ENCODE measurements at regions not wholly inside any gene's neighbourhood (a gene's known extent, or its start where the extent isn't known, plus 50 kb on each side); places are given as distances from the start of the nearest gene placed in this dataset.
"Not testable (repeated sequence)": the region's sequence is repeated elsewhere in the genome, so short reads cannot be mapped to it uniquely, and the experiment has no call there.

DNA sequence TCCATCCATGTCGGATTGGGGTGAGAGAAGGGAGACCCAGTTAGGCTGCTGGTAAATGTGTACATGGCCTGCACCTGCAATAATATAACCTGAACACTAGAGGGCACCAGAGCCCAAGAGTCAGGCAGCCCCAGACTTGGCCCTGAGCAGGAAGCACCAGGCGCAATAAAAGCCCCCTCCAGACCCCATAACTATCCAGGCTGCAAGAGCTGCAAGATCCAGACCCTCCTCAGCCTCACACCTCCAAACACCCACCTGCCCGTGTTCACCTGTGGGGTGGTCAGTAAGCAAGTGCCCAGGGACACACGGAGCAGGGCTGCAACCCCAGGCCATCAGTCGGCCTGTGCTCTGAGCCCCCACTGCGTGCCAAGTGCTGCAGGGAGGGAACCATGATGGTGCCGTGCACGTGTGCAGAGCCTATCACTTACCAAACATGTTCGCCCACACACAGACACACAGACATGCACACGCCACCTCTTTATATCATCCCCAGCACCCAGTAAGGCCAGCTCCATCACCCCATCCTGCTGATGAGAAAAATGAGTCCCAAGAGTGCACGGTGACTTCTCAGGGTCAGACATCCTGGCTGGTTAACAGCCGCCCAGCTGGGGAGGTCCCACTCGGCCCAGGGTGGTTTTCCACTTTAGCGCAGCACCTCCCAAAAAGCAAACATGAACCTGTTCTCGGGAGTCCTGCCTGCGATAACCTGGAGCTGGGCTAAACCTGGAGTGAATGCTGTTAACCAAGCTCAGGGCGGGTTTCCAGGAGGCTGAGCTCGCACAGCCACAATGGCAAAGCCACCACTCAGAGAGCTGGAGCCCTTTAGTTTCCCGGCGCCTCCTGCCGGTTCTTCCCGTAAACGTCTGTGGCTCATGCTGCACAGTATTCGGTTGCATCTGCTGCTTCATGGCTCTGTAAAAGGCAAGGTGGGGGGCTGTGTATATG is 439.8 kb downstream of the SOX9 start:
- DNase-seq (ENCODE audit: low spot score), result peak; percentile 78

DNA sequence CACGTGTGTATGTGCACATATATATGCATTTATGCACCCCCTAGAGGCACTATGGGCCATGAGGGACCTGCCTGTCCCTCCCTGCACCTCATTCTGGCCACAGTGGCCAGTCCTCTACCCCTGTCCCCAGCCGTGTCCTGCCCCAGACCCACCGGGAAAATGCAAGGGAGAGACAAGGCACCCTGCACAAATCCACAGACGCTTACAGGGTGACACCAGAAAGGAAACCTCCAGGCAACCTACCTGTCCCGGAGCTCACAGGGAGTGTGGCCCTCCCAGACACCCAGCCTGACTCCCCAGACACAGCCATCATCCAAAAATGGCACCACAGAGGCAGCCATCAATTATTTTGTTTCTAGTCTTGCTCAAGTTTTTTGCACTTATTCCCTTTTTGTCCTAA is 440.4 kb downstream of the SOX9 start:
- no peak for DNase-seq (ENCODE audit: low spot score)

DNA sequence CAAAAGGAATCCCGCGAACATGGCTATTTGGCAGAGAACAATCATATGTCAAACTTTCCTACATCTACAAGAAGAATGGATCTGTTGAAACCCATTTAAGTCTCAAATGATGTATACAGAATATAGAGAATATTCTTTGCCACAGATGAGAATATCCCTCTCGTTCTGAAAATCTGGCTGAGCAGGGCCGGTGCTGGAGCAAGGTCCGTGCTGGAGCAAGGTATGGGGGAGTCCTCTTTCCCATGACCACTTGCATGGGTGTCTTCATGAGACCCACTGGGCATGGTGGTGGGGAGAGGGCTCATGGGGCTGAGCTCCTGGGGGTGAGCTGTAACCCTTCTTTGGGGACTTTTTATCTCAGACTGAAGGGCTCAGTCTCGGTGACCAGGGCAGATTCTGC is 440.9 kb downstream of the SOX9 start:
- DNase-seq (ENCODE audit: low spot score), result no peak

GRCh38 chr17:72562615-72563188 is 441.9 kb downstream of the SOX9 start:
- DNase-seq (ENCODE audit: low spot score), result no peak

DNA sequence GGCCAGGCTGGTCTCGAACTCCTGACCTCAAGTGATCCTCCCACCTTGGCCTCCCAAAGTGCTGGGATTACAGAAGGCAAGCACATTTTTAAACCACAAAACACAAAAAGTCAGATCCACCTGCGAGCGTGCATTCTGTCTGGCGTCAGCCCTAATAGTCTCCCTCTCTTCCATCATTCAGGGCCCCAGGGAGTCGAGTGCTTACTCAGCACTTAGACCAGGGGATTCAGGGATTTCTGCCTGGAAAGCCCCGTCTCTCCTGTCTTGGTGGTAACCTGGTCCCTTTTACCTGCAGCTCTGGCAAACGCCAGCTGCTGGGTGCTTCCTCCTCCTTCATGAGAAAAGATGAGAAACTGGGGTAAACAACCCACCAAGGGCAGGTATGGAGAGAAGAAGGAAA is 443.1 kb downstream of the SOX9 start:
- DNase-seq (ENCODE audit: low spot score), result no peak

DNA sequence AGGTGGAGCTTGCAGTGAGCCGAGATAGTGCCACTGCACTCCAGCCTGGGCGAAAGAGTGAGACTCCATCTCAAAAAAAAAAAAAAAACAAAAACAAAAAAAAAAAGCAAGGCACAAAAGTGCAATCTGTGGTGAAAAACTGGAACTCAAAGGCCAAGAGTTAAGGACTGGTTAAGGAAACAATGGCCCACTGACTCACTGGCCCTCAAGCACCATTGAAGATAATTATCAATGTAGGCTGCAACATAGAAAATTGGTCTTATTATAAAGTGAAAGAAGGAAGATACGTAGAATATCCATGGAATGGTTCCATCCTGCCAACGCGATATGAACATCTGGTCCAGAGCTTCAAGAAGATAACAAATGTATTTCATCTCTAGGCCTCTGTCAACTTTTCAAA is 444.2 kb downstream of the SOX9 start:
- DNase-seq (ENCODE audit: low spot score), result no peak

- no peak for DNase-seq (ENCODE audit: low spot score)
Observed at GRCh38 chr17:72565758-72566157, 444.9 kb downstream of the SOX9 start.

DNA sequence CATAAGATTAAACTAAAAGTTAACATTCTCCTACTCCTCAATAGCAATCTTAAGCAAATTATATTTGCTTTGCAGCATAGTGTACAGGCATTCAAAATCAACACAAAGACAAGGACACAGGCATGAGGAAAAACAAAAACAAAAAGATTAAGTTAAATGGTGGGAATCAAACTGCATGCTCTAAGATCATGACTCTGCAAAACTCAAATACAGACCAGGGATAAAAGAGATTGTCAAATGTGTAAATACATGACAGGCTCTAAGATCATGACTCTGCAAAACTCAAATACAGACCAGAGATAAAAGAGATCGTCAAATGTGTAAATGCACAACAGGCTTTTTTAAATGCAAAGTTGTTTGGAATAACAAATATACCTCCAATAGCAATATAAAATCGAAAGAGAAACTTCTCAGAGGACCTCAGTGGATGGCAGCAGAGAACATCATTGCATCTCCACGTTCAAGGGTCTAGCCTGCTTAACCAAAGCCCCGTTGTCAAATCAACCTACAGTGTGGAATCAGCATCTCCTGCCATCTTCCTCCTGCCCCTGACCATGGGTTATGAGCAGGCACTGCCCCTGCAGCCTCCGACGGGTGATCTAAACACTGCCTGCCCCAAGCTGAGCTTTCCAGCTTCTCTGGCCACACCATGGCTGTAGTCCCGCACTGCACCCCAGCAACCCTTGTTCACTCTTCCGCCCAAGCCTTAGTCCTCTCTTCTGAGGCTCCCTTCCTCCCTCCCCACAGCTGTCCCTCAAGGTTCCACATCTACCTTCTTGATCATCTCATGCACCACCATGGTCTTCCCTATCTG is 446.1 kb downstream of the SOX9 start:
- DNase-seq (ENCODE audit: low spot score), result no peak

GRCh38 chr17:72567774-72568173 is 447.0 kb downstream of the SOX9 start:
- no peak for DNase-seq (ENCODE audit: low spot score)

GRCh38 chr17:72569148-72569946 is 448.5 kb downstream of the SOX9 start:
- no peak for DNase-seq (ENCODE audit: low spot score)

DNA sequence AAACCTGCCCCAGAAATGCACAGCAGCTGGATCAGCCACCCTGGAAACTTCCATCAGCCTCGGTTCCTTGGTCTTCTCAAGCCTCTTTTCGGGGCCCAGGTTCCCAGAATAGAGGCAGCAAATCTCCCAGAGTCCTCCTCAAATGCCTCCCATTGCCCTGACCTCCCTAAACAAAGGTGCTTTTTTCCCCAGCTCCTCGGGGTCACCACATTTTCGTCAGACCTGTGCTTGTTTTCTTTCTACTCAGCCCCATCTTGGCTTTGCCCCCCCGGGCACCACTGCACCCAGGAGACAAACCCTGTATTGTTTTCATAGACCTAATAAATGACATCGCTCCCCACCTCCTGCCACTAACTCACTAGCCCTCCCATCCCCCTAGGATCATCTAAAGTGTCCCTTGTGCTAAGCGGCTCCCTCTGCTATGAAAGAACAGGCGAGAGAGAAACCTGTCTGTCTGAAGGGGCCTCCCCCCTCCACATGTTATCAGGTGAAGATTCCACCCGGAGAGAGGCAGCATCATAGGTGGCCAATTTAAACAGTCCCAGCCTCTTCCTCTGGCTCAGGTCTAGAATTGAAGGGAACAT is 451.1 kb downstream of the SOX9 start:
- no peak for DNase-seq (ENCODE audit: low spot score)

GRCh38 chr17:72572604-72573491 is 452.0 kb downstream of the SOX9 start:
- DNase-seq (ENCODE audit: low spot score), result no peak

- not testable (repeated sequence) for DNase-seq (ENCODE audit: low spot score)
Observed at GRCh38 chr17:72573492-72573801, 452.6 kb downstream of the SOX9 start.

- DNase-seq (ENCODE audit: low spot score), result no peak
Observed at GRCh38 chr17:72574675-72575510, 454.1 kb downstream of the SOX9 start.

DNA sequence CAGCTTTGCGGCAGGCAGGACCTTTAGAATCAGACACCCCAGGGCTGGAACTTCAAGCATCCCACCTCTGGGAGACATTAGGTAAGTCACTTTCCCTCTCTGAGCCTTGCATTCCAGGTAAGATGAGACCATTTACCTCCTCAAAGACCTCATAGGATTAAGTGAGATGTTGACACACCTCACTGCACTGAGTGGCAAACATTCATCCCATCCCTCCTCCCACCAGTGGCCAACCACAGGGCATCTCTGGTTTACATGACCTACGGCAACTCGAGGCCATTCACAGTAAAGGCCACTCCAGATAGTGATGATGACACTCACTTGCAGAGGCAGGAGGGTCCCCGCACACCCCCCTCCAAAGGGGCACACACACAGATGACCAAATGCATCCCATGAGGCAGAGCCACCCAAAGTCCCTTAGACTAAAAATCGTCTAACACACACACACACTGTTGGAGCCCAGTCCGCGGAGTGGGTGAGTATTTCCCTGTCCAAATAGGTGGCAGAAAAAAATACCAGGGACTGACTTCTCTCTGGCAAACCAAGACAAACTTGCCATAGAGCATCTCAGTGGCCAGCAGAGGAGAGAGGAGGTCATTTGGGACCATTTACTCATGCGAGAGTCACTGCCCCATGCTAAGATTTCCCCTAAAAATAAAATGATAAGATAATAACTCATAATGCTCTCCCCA is 454.9 kb downstream of the SOX9 start:
- DNase-seq (ENCODE audit: low spot score), result no peak

- DNase-seq (ENCODE audit: low spot score), result no peak
Observed at GRCh38 chr17:72576289-72576759, 455.5 kb downstream of the SOX9 start.

GRCh38 chr17:72578817-72579470 is 458.1 kb downstream of the SOX9 start:
- DNase-seq (ENCODE audit: low spot score), result no peak

- no peak for DNase-seq (ENCODE audit: low spot score)
Observed at GRCh38 chr17:72579990-72580320, 459.1 kb downstream of the SOX9 start.

Measured in hepatic stellate cell (primary cell).